HCT116 (cell line): ENCODE measurements at regions not wholly inside any gene's neighbourhood (a gene's known extent, or its start where the extent isn't known, plus 50 kb on each side); places are given as distances from the start of the nearest gene placed in this dataset.

Source experiments
- ATAC-seq: fragments of 200-7000 bp; cut with Tn5 transposase; 2 replicates; pipeline ENCODE4 v1.9.1; 2020; ENCODE audit warnings: mild to moderate bottlenecking, moderate library complexity
- BruUV-seq: library from RNA; stranded (reverse); fragments of 400-500 nt; replicated peaks from 2 replicates; lab custom pipeline; 2021; lab: Mats Ljungman, UMichigan
- CTCF ChIA-PET: fragments of 300-600 bp; sonication (Branson Sonifier 250); formaldehyde crosslinking; loops from one replicate; lab custom pipeline; 2021; ENCODE audit warnings: antibody characterized with exemption; lab: Charles Lee
- POLR2A ChIA-PET: fragments of 300-600, 350-600 bp; sonication (Branson Sonifier 250); formaldehyde crosslinking; loops from one replicate; lab custom pipeline; 2021; ENCODE audit warnings: antibody characterized with exemption; lab: Charles Lee
- RAD21 ChIA-PET, 2 experiments: fragments of 300-600 bp; sonication (Branson Sonifier 250); formaldehyde crosslinking; loops; one replicate each; lab custom pipeline; 2023; ENCODE audit warnings: low total read pairs in 2 of 2; ENCODE audit not compliant: uncharacterized antibody in 2 of 2, unreplicated experiment in 2 of 2, low non-redundant PET in 1 of 2; lab: Charles Lee
- DNase-seq: peaks from one replicate; pipeline ENCODE4 v3.0.0-alpha.2; 2010; ENCODE audit warnings: low read depth, low spot score
- H2AFZ ChIP-seq: fragments of 200-600 bp; shearing (Covaris generic), sonication (generic); 2 replicates; pipeline ENCODE4 v1.6.1; 2017; ENCODE audit warnings: low read depth, mixed run types, mixed read lengths, antibody characterized with exemption, low read length; ENCODE audit not compliant: poor library complexity, severe bottlenecking
- H3K27ac ChIP-seq: 2 replicates; pipeline ENCODE4 v1.5.1; 2012; ENCODE audit warnings: low read depth, low read length
- H3K27me3 ChIP-seq: fragments of 200-600 bp; sonication (generic); 2 replicates; pipeline ENCODE4 v1.6.1; 2016; ENCODE audit warnings: mixed run types, low read length, mixed read lengths; ENCODE audit not compliant: insufficient read depth
- H3K36me3 ChIP-seq, 2 experiments: fragments of 200-500 bp in 1 of 2; fragments of 200-600 bp in 1 of 2; sonication (Bioruptor generic) in 1 of 2; sonication (generic) in 1 of 2; 2 replicates each; pipeline versions ENCODE4 v1.5.1 to v1.6.1; 2014 to 2016; ENCODE audit warnings: low read length in 2 of 2, inconsistent platforms in 1 of 2, mixed read lengths in 1 of 2, mixed run types in 1 of 2; ENCODE audit not compliant: insufficient read depth in 2 of 2, control insufficient read depth in 1 of 2
- H3K4me1 ChIP-seq, 2 experiments: fragments of 200-600 bp in 1 of 2; sonication (generic) in 1 of 2; 2 replicates each; pipeline versions ENCODE4 v1.5.1 to v1.6.1; 2012 to 2017; ENCODE audit warnings: low read length in 2 of 2, inconsistent platforms in 1 of 2, mild to moderate bottlenecking in 1 of 2, mixed read lengths in 1 of 2, mixed run types in 1 of 2, moderate library complexity in 1 of 2; ENCODE audit not compliant: insufficient read depth in 2 of 2, control insufficient read depth in 1 of 2
- H3K4me2 ChIP-seq: fragments of 200-600 bp; sonication (generic); 2 replicates; pipeline ENCODE4 v1.6.1; 2017; ENCODE audit warnings: mixed run types, low read length, mixed read lengths
- H3K4me3 ChIP-seq, 2 experiments: fragments of 200-600 bp in 1 of 2; sonication (generic) in 1 of 2; replicated peaks in 1 of 2; 2 replicates each; pipeline ENCODE4 v1.5.1; 2011 to 2016; ENCODE audit warnings: low read length in 2 of 2, control low read depth in 1 of 2, low read depth in 1 of 2, mild to moderate bottlenecking in 1 of 2, mixed read lengths in 1 of 2, mixed run types in 1 of 2
- H3K79me2 ChIP-seq: fragments of 200-600 bp; sonication (generic); 2 replicates; pipeline ENCODE4 v1.6.1; 2017; ENCODE audit warnings: mild to moderate bottlenecking, mixed run types, low read length, moderate library complexity, mixed read lengths; ENCODE audit not compliant: insufficient read depth
- H3K9ac ChIP-seq: fragments of 200-600 bp; sonication (generic); 2 replicates; pipeline ENCODE4 v1.6.1; 2016; ENCODE audit warnings: low read length, mixed read lengths
- H3K9me2 ChIP-seq: fragments of 200-600 bp; sonication (generic), shearing (Covaris generic); 2 replicates; pipeline ENCODE4 v1.6.1; 2017; ENCODE audit warnings: mixed run types, mild to moderate bottlenecking, moderate library complexity; ENCODE audit not compliant: insufficient read depth
- H3K9me3 ChIP-seq, 2 experiments: fragments of 200-500 bp in 1 of 2; fragments of 200-600 bp in 1 of 2; sonication (Bioruptor generic) in 1 of 2; sonication (generic) in 1 of 2; 2 replicates each; pipeline ENCODE4 v1.6.1; 2014 to 2017; ENCODE audit warnings: low read length in 2 of 2, mixed read lengths in 2 of 2, inconsistent platforms in 1 of 2, low read depth in 1 of 2, mild to moderate bottlenecking in 1 of 2, mixed run types in 1 of 2, moderate library complexity in 1 of 2; ENCODE audit not compliant: control insufficient read depth in 1 of 2, insufficient read depth in 1 of 2
- H4K20me1 ChIP-seq: fragments of 200-600 bp; sonication (generic), shearing (Covaris generic); 2 replicates; pipeline ENCODE4 v1.6.1; 2017; ENCODE audit warnings: mixed run types, mild to moderate bottlenecking, moderate library complexity; ENCODE audit not compliant: insufficient read depth
- CBX3 ChIP-seq: IDR thresholded peaks from 2 replicates; pipeline ENCODE4 v1.6.1; 2012; ENCODE audit warnings: low read depth
- CEBPB ChIP-seq: IDR thresholded peaks from 2 replicates; pipeline ENCODE4 v1.6.1; 2012; ENCODE audit warnings: low read depth
- EGR1 ChIP-seq: IDR thresholded peaks from 2 replicates; pipeline ENCODE4 v1.6.1; 2012; ENCODE audit warnings: low read depth
- ELF1 ChIP-seq: IDR thresholded peaks from 2 replicates; pipeline ENCODE4 v1.6.1; 2012; ENCODE audit warnings: low read depth, borderline replicate concordance
- EZH2 ChIP-seq: fragments of 200-600 bp; sonication (generic); IDR thresholded peaks from 2 replicates; pipeline ENCODE4 v1.6.1; 2017; ENCODE audit warnings: antibody characterized with exemption, mixed run types
- EZH2phosphoT487 ChIP-seq: fragments of 200-600 bp; IDR thresholded peaks from 2 replicates; pipeline ENCODE4 v1.6.1; 2018; ENCODE audit warnings: antibody characterized with exemption, borderline replicate concordance
- FOSL1 ChIP-seq: IDR thresholded peaks from 2 replicates; pipeline ENCODE4 v1.6.1; 2012; ENCODE audit warnings: low read depth
- POLR2A ChIP-seq: IDR thresholded peaks from 2 replicates; pipeline ENCODE4 v1.7.0; 2011; ENCODE audit warnings: borderline replicate concordance; ENCODE audit not compliant: insufficient read depth, insufficient read length; ENCODE audit errors: extremely low read depth
- POLR2AphosphoS5 ChIP-seq: IDR thresholded peaks from 2 replicates; pipeline ENCODE4 v1.6.1; 2011; ENCODE audit warnings: mild to moderate bottlenecking, low read depth, low read length, moderate library complexity
- RAD21 ChIP-seq: IDR thresholded peaks from 2 replicates; pipeline ENCODE4 v1.6.1; 2012; ENCODE audit warnings: low read depth, mild to moderate bottlenecking
- SP1 ChIP-seq: IDR thresholded peaks from 2 replicates; pipeline ENCODE4 v1.6.1; 2012; ENCODE audit warnings: low read depth
- SRF ChIP-seq: IDR thresholded peaks from 2 replicates; pipeline ENCODE4 v1.6.1; 2012; ENCODE audit warnings: low read depth
- TCF7L2 ChIP-seq: IDR thresholded peaks from 2 replicates; pipeline ENCODE4 v1.7.0; 2011; ENCODE audit warnings: borderline replicate concordance, inconsistent platforms; ENCODE audit not compliant: insufficient read depth, insufficient read length; ENCODE audit errors: extremely low read depth
- ZFX ChIP-seq: fragments of 450-650 bp; IDR thresholded peaks from 2 replicates; pipeline ENCODE4 v1.6.1; 2017
- ZNF274 ChIP-seq: fragments of 200-500 bp; sonication (Bioruptor generic); IDR thresholded peaks from 2 replicates; pipeline ENCODE4 v1.6.1; 2014; ENCODE audit warnings: mild to moderate bottlenecking, low read depth, low read length, inconsistent platforms
- intact Hi-C: fragments of 100-400 bp; cut with micrococcal nuclease; formaldehyde crosslinking; loops from 2 replicates; pipeline ENCODE4 v1.10.0; 2022
- TF ChIP-seq, protein P1 (sequence below): IDR thresholded peaks from 2 replicates; pipeline ENCODE4 v1.6.1; 2012
- TF ChIP-seq, protein P2 (sequence below): IDR thresholded peaks from 2 replicates; pipeline ENCODE4 v1.6.1; 2011; ENCODE audit warnings: mild to moderate bottlenecking, low read length, moderate library complexity; ENCODE audit not compliant: insufficient replicate concordance; ENCODE audit errors: extremely low read depth
- TF ChIP-seq, protein P3 (sequence below): IDR thresholded peaks from 2 replicates; pipeline ENCODE4 v1.6.1; 2012
- TF ChIP-seq, protein P4 (sequence below): IDR thresholded peaks from 2 replicates; pipeline ENCODE4 v1.6.1; 2012; ENCODE audit warnings: low read depth
- TF ChIP-seq, protein P5 (sequence below), 3 experiments: fragments of 200-600 bp in 1 of 3; sonication (generic) in 1 of 3; IDR thresholded peaks in 2 of 3; conservative IDR thresholded peaks in 1 of 3; 2 replicates each; pipeline ENCODE4 v1.5.1; 2012 to 2017; ENCODE audit warnings: low read depth in 2 of 3, low read length in 2 of 3, antibody characterized with exemption in 1 of 3, borderline replicate concordance in 1 of 3, control low read depth in 1 of 3, mild to moderate bottlenecking in 1 of 3, mixed read lengths in 1 of 3, mixed run types in 1 of 3, moderate library complexity in 1 of 3; ENCODE audit not compliant: insufficient read depth in 1 of 3

DNA sequence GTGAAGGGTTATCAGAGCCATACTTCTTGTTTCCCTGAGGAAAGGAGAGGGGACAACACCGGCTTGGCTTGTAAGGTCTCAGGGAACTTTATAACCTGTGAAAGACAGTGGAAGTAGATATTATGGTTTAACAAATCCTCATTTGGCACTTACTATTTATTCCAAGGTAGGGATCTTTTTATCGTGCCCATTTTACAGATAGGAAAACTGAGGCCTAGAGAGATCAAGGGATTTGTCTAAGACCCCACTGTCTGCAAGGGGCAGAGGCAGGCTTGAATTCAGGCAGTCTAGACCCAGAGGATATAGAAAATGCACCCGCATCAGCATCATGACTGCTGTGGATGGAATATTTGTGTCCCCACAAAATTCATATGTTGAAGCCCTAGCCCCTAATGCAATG, 118.4 kb upstream of the CST7 start:
- no peak for TF ChIP-seq CBX3
- TF ChIP-seq, protein P1, sequence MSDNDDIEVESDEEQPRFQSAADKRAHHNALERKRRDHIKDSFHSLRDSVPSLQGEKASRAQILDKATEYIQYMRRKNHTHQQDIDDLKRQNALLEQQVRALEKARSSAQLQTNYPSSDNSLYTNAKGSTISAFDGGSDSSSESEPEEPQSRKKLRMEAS = no peak
- no peak for TF ChIP-seq POLR2AphosphoS5
- TF ChIP-seq RAD21 = no peak
- no peak for TF ChIP-seq ZNF274
- no peak for TF ChIP-seq SP1
- TF ChIP-seq ELF1 = no peak
- TF ChIP-seq EZH2 = no peak
- no peak for TF ChIP-seq POLR2A
- no peak for TF ChIP-seq TCF7L2
- TF ChIP-seq, protein P2, sequence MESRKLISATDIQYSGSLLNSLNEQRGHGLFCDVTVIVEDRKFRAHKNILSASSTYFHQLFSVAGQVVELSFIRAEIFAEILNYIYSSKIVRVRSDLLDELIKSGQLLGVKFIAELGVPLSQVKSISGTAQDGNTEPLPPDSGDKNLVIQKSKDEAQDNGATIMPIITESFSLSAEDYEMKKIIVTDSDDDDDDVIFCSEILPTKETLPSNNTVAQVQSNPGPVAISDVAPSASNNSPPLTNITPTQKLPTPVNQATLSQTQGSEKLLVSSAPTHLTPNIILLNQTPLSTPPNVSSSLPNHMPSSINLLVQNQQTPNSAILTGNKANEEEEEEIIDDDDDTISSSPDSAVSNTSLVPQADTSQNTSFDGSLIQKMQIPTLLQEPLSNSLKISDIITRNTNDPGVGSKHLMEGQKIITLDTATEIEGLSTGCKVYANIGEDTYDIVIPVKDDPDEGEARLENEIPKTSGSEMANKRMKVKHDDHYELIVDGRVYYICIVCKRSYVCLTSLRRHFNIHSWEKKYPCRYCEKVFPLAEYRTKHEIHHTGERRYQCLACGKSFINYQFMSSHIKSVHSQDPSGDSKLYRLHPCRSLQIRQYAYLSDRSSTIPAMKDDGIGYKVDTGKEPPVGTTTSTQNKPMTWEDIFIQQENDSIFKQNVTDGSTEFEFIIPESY = no peak
- TF ChIP-seq EZH2phosphoT487 = no peak
- no peak for TF ChIP-seq SRF
- TF ChIP-seq, protein P3, sequence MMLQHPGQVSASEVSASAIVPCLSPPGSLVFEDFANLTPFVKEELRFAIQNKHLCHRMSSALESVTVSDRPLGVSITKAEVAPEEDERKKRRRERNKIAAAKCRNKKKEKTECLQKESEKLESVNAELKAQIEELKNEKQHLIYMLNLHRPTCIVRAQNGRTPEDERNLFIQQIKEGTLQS = no peak
- no peak for TF ChIP-seq FOSL1
- TF ChIP-seq, protein P4, sequence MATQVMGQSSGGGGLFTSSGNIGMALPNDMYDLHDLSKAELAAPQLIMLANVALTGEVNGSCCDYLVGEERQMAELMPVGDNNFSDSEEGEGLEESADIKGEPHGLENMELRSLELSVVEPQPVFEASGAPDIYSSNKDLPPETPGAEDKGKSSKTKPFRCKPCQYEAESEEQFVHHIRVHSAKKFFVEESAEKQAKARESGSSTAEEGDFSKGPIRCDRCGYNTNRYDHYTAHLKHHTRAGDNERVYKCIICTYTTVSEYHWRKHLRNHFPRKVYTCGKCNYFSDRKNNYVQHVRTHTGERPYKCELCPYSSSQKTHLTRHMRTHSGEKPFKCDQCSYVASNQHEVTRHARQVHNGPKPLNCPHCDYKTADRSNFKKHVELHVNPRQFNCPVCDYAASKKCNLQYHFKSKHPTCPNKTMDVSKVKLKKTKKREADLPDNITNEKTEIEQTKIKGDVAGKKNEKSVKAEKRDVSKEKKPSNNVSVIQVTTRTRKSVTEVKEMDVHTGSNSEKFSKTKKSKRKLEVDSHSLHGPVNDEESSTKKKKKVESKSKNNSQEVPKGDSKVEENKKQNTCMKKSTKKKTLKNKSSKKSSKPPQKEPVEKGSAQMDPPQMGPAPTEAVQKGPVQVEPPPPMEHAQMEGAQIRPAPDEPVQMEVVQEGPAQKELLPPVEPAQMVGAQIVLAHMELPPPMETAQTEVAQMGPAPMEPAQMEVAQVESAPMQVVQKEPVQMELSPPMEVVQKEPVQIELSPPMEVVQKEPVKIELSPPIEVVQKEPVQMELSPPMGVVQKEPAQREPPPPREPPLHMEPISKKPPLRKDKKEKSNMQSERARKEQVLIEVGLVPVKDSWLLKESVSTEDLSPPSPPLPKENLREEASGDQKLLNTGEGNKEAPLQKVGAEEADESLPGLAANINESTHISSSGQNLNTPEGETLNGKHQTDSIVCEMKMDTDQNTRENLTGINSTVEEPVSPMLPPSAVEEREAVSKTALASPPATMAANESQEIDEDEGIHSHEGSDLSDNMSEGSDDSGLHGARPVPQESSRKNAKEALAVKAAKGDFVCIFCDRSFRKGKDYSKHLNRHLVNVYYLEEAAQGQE = no peak
- TF ChIP-seq, protein P5, sequence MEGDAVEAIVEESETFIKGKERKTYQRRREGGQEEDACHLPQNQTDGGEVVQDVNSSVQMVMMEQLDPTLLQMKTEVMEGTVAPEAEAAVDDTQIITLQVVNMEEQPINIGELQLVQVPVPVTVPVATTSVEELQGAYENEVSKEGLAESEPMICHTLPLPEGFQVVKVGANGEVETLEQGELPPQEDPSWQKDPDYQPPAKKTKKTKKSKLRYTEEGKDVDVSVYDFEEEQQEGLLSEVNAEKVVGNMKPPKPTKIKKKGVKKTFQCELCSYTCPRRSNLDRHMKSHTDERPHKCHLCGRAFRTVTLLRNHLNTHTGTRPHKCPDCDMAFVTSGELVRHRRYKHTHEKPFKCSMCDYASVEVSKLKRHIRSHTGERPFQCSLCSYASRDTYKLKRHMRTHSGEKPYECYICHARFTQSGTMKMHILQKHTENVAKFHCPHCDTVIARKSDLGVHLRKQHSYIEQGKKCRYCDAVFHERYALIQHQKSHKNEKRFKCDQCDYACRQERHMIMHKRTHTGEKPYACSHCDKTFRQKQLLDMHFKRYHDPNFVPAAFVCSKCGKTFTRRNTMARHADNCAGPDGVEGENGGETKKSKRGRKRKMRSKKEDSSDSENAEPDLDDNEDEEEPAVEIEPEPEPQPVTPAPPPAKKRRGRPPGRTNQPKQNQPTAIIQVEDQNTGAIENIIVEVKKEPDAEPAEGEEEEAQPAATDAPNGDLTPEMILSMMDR (IDR thresholded peaks at IDR 0.05 in 2 of 3, conservative IDR thresholded peaks at IDR 0.05 in 1 of 3; ENCODE audit: borderline replicate concordance in 1 of 3, insufficient read depth in 1 of 3, low read depth in 2 of 3, low read length in 2 of 3) = no peak
- TF ChIP-seq ZFX = no peak
- TF ChIP-seq CEBPB = no peak
- TF ChIP-seq EGR1 = no peak
- ChIA-PET POLR2A (no interaction called here), RAD21 (no interaction called here), CTCF (no interaction called here)
- Histone ChIP-seq H3K27me3 (no peaks in the 10 kb centered on the region; the same call in 1 of the 2 replicates), H3K27ac (no peak overlapping the region), H3K4me2 (no peak overlapping the region), H3K36me3 (no peaks in the 10 kb centered on the region), H3K9me3 (no peaks in the 10 kb centered on the region), H4K20me1 (no peaks in the 10 kb centered on the region), H3K9me2 (no peaks in the 10 kb centered on the region), H3K79me2 (no peaks in the 10 kb centered on the region), H2AFZ (no peak overlapping the region), H3K9ac (no peak overlapping the region), H3K4me3 (no peak overlapping the region), H3K4me1 (no peaks in the 10 kb centered on the region)
- ATAC-seq (no peak), DNase-seq (no peak)
- BruUV-seq = no TSS peak
- intact Hi-C loops = no loop called here
